Spleen (tissue), 7 donors: ENCODE measurements at regions not wholly inside any gene's neighbourhood (a gene's known extent, or its start where the extent isn't known, plus 50 kb on each side); places are given as distances from the start of the nearest gene placed in this dataset.

Experiments used
- POLR2A ChIP-seq, 3 donors: fragments of 450-650 bp; IDR thresholded peaks; one replicate each; pipeline ENCODE4 v1.5.1; 2017; ENCODE audit warnings: antibody characterized with exemption in 3 of 3, mild to moderate bottlenecking in 1 of 3
- POLR2AphosphoS5 ChIP-seq, 3 donors: sonication (generic); formaldehyde crosslinking; IDR thresholded peaks; one replicate each; pipeline ENCODE4 v1.5.1; 2017; ENCODE audit warnings: antibody characterized with exemption in 3 of 3
- TF ChIP-seq, protein P1 (sequence below), 11 experiments: fragments of 200-600 bp in 7 of 11; fragments of 450-650 bp in 4 of 11; sonication (generic) in 4 of 11; IDR thresholded peaks in 8 of 11; conservative IDR thresholded peaks in 3 of 11; 1 replicate in 7 of 11; 2 replicates in 4 of 11; pipeline versions ENCODE4 v1.4.0 to v1.8.0; 2016 to 2021; ENCODE audit warnings: antibody characterized with exemption in 11 of 11, inconsistent platforms in 4 of 11, mild to moderate bottlenecking in 1 of 11
- donor health status: DM: no; HTN: no; CAD: no; lungs with moderate emphysema.
- donor health status: DM: no; HTN: no; CAD: no.
- donor health status: DM: no; HTN: no; CAD: no.

DNA sequence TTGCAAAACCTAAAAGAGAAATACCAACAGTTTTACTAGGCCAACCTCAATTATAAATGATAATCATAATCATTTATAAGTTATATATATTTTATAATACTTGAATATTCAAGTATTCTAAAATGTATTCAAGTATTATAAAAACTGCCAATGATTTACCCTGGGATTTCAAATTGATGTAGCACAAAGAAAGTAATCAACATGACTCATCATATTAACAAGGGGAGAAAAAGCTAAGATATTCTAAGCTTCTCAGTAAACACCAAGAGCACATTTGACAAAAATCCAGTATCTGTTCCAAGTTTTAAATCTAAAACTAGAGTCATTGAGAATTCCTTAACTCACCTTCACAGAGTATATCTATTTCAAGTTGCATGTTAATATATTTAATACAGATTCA is 56.1 kb downstream of the CAPZA3 start:
- TF ChIP-seq POLR2AphosphoS5 (IDR thresholded peaks at IDR 0.05) (no peak), POLR2A (IDR thresholded peaks at IDR 0.05) (no peak)
- TF ChIP-seq, protein P1, sequence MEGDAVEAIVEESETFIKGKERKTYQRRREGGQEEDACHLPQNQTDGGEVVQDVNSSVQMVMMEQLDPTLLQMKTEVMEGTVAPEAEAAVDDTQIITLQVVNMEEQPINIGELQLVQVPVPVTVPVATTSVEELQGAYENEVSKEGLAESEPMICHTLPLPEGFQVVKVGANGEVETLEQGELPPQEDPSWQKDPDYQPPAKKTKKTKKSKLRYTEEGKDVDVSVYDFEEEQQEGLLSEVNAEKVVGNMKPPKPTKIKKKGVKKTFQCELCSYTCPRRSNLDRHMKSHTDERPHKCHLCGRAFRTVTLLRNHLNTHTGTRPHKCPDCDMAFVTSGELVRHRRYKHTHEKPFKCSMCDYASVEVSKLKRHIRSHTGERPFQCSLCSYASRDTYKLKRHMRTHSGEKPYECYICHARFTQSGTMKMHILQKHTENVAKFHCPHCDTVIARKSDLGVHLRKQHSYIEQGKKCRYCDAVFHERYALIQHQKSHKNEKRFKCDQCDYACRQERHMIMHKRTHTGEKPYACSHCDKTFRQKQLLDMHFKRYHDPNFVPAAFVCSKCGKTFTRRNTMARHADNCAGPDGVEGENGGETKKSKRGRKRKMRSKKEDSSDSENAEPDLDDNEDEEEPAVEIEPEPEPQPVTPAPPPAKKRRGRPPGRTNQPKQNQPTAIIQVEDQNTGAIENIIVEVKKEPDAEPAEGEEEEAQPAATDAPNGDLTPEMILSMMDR (IDR thresholded peaks at IDR 0.05 in 8 of 11, conservative IDR thresholded peaks at IDR 0.05 in 3 of 11): no peak
